Endothelial cell of umbilical vein (primary cell): ENCODE measurements at regions not wholly inside any gene's neighbourhood (a gene's known extent, or its start where the extent isn't known, plus 50 kb on each side); places are given as distances from the start of the nearest gene placed in this dataset.
"Not testable (repeated sequence)": the region's sequence is repeated elsewhere in the genome, so short reads cannot be mapped to it uniquely, and the experiment has no call there.

Experiments used
- BruUV-seq: library from RNA; stranded (reverse); fragments of 400-500 nt; replicated peaks from 2 replicates; lab custom pipeline; 2021; lab: Mats Ljungman, UMichigan
- CTCF ChIA-PET: fragments of 300-600, 350-600 bp; sonication (Branson Sonifier 250); formaldehyde crosslinking; loops from one replicate; lab custom pipeline; 2021; ENCODE audit warnings: antibody characterized with exemption, inconsistent platforms; lab: Charles Lee
- POLR2A ChIA-PET: fragments of 300-600, 350-600 bp; sonication (Branson Sonifier 250); formaldehyde crosslinking; loops from one replicate; lab custom pipeline; 2021; ENCODE audit warnings: antibody characterized with exemption, inconsistent platforms; lab: Charles Lee
- DNase-seq: peaks from one replicate; pipeline ENCODE4 v3.0.0-alpha.2; 2011; ENCODE audit warnings: low read depth, low spot score
- FAIRE-seq: peaks from 2 replicates; lab custom pipeline; 2011; peaks lifted over from hg19 to GRCh38; lab: Jason Lieb, UNC
- H2AFZ ChIP-seq: 2 replicates; pipeline ENCODE4 v1.6.0; 2012; ENCODE audit warnings: low read depth, low read length, control low read depth, inconsistent platforms
- H3K27ac ChIP-seq: 2 replicates; pipeline ENCODE4 v1.5.1; 2011; ENCODE audit warnings: low read depth, mild to moderate bottlenecking, control low read depth, low read length, moderate library complexity; ENCODE audit not compliant: insufficient read depth
- H3K27me3 ChIP-seq, 2 experiments: 2 replicates each; pipeline versions ENCODE4 v1.6.0 to v1.6.1; 2011; ENCODE audit warnings: low read length in 2 of 2, mixed read lengths in 1 of 2; ENCODE audit not compliant: control insufficient read depth in 2 of 2, insufficient read depth in 2 of 2
- H3K36me3 ChIP-seq, 2 experiments: 2 replicates in 1 of 2; 3 replicates in 1 of 2; pipeline ENCODE4 v1.5.1; 2011; ENCODE audit warnings: low read length in 2 of 2, mild to moderate bottlenecking in 1 of 2, moderate library complexity in 1 of 2; ENCODE audit not compliant: control insufficient read depth in 2 of 2, insufficient read depth in 2 of 2; ENCODE audit errors: extremely low read depth in 1 of 2
- H3K4me1 ChIP-seq: 3 replicates; pipeline ENCODE4 v1.5.1; 2011; ENCODE audit warnings: mild to moderate bottlenecking, low read length; ENCODE audit not compliant: control insufficient read depth, insufficient read depth; ENCODE audit errors: extremely low read depth
- H3K4me2 ChIP-seq: 2 replicates; pipeline ENCODE4 v1.6.1; 2011; ENCODE audit warnings: low read length, control low read depth, mixed read lengths; ENCODE audit not compliant: insufficient read depth
- H3K4me3 ChIP-seq, 3 experiments: fragments of 200-600 bp in 1 of 3; sonication (generic), shearing (Covaris generic) in 1 of 3; replicated peaks in 1 of 3; 2 replicates each; pipeline ENCODE4 v1.5.1; 2011 to 2016; ENCODE audit warnings: control low read depth in 3 of 3, low read length in 3 of 3, mild to moderate bottlenecking in 2 of 3, inconsistent platforms in 1 of 3, low read depth in 1 of 3, moderate library complexity in 1 of 3; ENCODE audit not compliant: insufficient read depth in 1 of 3
- H3K79me2 ChIP-seq: 2 replicates; pipeline ENCODE4 v1.6.0; 2012; ENCODE audit warnings: low read length, inconsistent platforms; ENCODE audit not compliant: control insufficient read depth, insufficient read depth
- H3K9ac ChIP-seq: replicated peaks from 2 replicates; pipeline ENCODE3; 2011; ENCODE audit warnings: low read length, control low read depth; ENCODE audit not compliant: insufficient read depth; ENCODE audit errors: extremely low read depth
- H3K9me1 ChIP-seq: replicated peaks from 3 replicates; pipeline ENCODE4 v1.6.0; 2011; ENCODE audit warnings: mild to moderate bottlenecking, low read length; ENCODE audit not compliant: control insufficient read depth, insufficient read depth; ENCODE audit errors: extremely low read depth
- H3K9me3 ChIP-seq: replicated peaks from 2 replicates; pipeline ENCODE4 v1.5.1; 2012; ENCODE audit warnings: low read length, inconsistent platforms; ENCODE audit not compliant: control insufficient read depth, insufficient read depth
- H4K20me1 ChIP-seq: replicated peaks from 2 replicates; pipeline ENCODE3; 2011; ENCODE audit warnings: mild to moderate bottlenecking, low read length; ENCODE audit not compliant: control insufficient read depth, insufficient read depth; ENCODE audit errors: extremely low read depth
- CTCF ChIP-seq, 2 donors: IDR thresholded peaks; 1 replicate in 1 of 2; 2 replicates in 1 of 2; pipeline ENCODE4 v1.5.1; 2011; ENCODE audit warnings: low read length in 2 of 2, mild to moderate bottlenecking in 2 of 2, moderate library complexity in 2 of 2, control low read depth in 1 of 2, inconsistent platforms in 1 of 2, low read depth in 1 of 2; ENCODE audit not compliant: insufficient read depth in 1 of 2; ENCODE audit errors: extremely low read depth in 1 of 2
- EZH2 ChIP-seq: IDR thresholded peaks from 2 replicates; pipeline ENCODE4 v1.6.1; 2012; ENCODE audit warnings: borderline replicate concordance, low read depth, mild to moderate bottlenecking, moderate library complexity, low read length, inconsistent platforms; ENCODE audit not compliant: severe bottlenecking
- FOS ChIP-seq: IDR thresholded peaks from 2 replicates; pipeline ENCODE4 v1.6.1; 2011; ENCODE audit warnings: mild to moderate bottlenecking, low read length, moderate library complexity, borderline replicate concordance; ENCODE audit not compliant: insufficient read depth
- GATA2 ChIP-seq: IDR thresholded peaks from 2 replicates; pipeline ENCODE4 v1.7.0; 2011; ENCODE audit warnings: low read depth, mild to moderate bottlenecking, moderate library complexity, mixed read lengths, low read length; ENCODE audit not compliant: insufficient read length, insufficient read depth
- JUN ChIP-seq: IDR thresholded peaks from 2 replicates; pipeline ENCODE4 v1.6.1; 2011; ENCODE audit warnings: borderline replicate concordance, low read depth; ENCODE audit not compliant: insufficient read length, insufficient read depth
- MAX ChIP-seq: IDR thresholded peaks from 2 replicates; pipeline ENCODE4 v1.6.1; 2011; ENCODE audit not compliant: insufficient read depth, insufficient read length
- MYC ChIP-seq: IDR thresholded peaks from one replicate; pipeline ENCODE4 v1.6.1; 2011; ENCODE audit warnings: mild to moderate bottlenecking, low read depth, low read length
- POLR2A ChIP-seq: IDR thresholded peaks from 2 replicates; pipeline ENCODE4 v1.6.1; 2012; ENCODE audit warnings: low read depth, mild to moderate bottlenecking, control low read depth, low read length
- POLR2AphosphoS5 ChIP-seq: IDR thresholded peaks from 2 replicates; pipeline ENCODE4 v1.6.1; 2012; ENCODE audit warnings: low read depth, mild to moderate bottlenecking, control low read depth, low read length, moderate library complexity; ENCODE audit not compliant: insufficient read depth
- dilution Hi-C: fragments of 300-500 bp; cut with MboI; formaldehyde crosslinking; loops from one replicate; pipeline ENCODE4 v1.15.0; 2019; ENCODE audit warnings: low sequenced_read_pairs; ENCODE audit not compliant: extremely low pct_ligation_motif_present
- intact Hi-C: fragments of 100-400 bp; cut with micrococcal nuclease; formaldehyde crosslinking; loops from one replicate; pipeline ENCODE4 v1.10.0; 2022

- no peaks in the 10 kb centered on the region for H4K20me1 ChIP-seq
- intact Hi-C loops: no loop called here
- TF ChIP-seq POLR2AphosphoS5: no peak
- no peak for TF ChIP-seq EZH2
- no peak for TF ChIP-seq JUN
- TF ChIP-seq FOS: no peak
- TF ChIP-seq CTCF (IDR thresholded peaks at IDR 0.05; ENCODE audit: extremely low read depth in 1 of 2, insufficient read depth in 1 of 2, low read depth in 1 of 2, low read length in 2 of 2): no peak
- no peak for TF ChIP-seq GATA2
- TF ChIP-seq MAX: no peak
- no peak for TF ChIP-seq POLR2A
- TF ChIP-seq MYC: no peak
- no peak overlapping the region for H2AFZ ChIP-seq
- H3K79me2 ChIP-seq: no peaks in the 10 kb centered on the region
- H3K4me1 ChIP-seq: no peaks in the 10 kb centered on the region
- ChIA-PET CTCF (interaction anchor here (0.8 kb wide), 1 partner anchor 172 kb away, joined by 3 read pairs; no protein-coding TSS in a partner anchor), POLR2A (no interaction called here)
- FAIRE-seq (no peak), DNase-seq (no peak)
- BruUV-seq: no TSS peak
- H3K27me3 ChIP-seq: peaks cover 0 to 4% of the 10 kb centered on the region in 2 experiments
- H3K9me3 ChIP-seq: no peaks in the 10 kb centered on the region
- no peak overlapping the region for H3K9ac ChIP-seq
- dilution Hi-C loops: no loop called here
- H3K9me1 ChIP-seq: no peaks in the 10 kb centered on the region
- H3K4me2 ChIP-seq: no peak overlapping the region
- no peak overlapping the region for H3K27ac ChIP-seq
- H3K4me3 ChIP-seq: no peak overlapping the region
- no peaks in the 10 kb centered on the region for H3K36me3 ChIP-seq
Observed at GRCh38 chr13:91249861-91250260, 97.6 kb upstream of the MIR17HG start.

GRCh38 chr13:91251573-91251972, 95.9 kb upstream of the MIR17HG start:
- BruUV-seq: not testable (repeated sequence)

More at GRCh38 chr13:91251573-91251972, 95.9 kb upstream of the MIR17HG start:
- H2AFZ ChIP-seq, H3K79me2 ChIP-seq, H4K20me1 ChIP-seq, DNase-seq, H3K9me3 ChIP-seq, H3K36me3 ChIP-seq, H3K4me2 ChIP-seq, H3K27me3 ChIP-seq, FAIRE-seq, H3K9ac ChIP-seq, CTCF ChIA-PET, H3K4me1 ChIP-seq, intact Hi-C loops, POLR2A ChIA-PET, H3K4me3 ChIP-seq, H3K9me1 ChIP-seq, dilution Hi-C loops, H3K27ac ChIP-seq: not testable (repeated sequence)
